Bronchial epithelial cell (primary cell): ENCODE measurements at regions not wholly inside any gene's neighbourhood (a gene's known extent, or its start where the extent isn't known, plus 50 kb on each side); places are given as distances from the start of the nearest gene placed in this dataset.

ENCODE experiments used
- DNase-seq: peaks from one replicate; pipeline ENCODE4 v3.0.0-alpha.2; 2010; ENCODE audit warnings: low read depth
- FAIRE-seq: peaks from 2 replicates; lab custom pipeline; 2011; peaks lifted over from hg19 to GRCh38; lab: Jason Lieb, UNC
- H3K27me3 ChIP-seq: 2 replicates; pipeline ENCODE4 v1.5.1; 2011; ENCODE audit warnings: low read length; ENCODE audit not compliant: control insufficient read depth, insufficient read depth
- H3K36me3 ChIP-seq: 2 replicates; pipeline ENCODE4 v1.5.1; 2011; ENCODE audit warnings: low read length; ENCODE audit not compliant: control insufficient read depth, insufficient read depth
- H3K4me3 ChIP-seq: 2 replicates; pipeline ENCODE4 v1.5.1; 2011; ENCODE audit warnings: mild to moderate bottlenecking, low read depth, low read length, control low read depth
- TF ChIP-seq, protein P1 (sequence below): IDR thresholded peaks from 2 replicates; pipeline ENCODE4 v1.5.1; 2011; ENCODE audit warnings: mild to moderate bottlenecking, moderate library complexity, low read length, control low read depth, inconsistent platforms; ENCODE audit not compliant: insufficient read depth, severe bottlenecking

DNA sequence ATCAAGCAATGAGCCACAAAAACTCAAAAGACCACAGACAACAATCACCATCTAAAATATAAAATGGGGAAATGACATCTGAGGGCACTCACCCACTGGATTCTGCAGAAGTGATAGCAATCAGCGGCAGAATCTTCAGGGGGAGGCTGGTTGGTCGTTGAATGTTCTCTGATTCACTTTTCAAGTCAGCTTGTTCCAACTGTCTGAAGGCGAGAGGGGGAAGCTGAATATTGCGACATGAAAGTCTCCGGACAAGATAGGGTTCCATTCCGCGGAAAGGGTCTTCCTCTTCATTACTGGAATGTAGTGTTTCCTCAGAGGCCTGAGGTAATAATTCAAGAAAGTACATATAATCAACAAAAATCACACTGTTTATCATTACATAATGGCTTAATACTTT is 94.9 kb upstream of the PDE4D start:
- no peaks in the 10 kb centered on the region for H3K36me3 ChIP-seq
- H3K27me3 ChIP-seq, result no peaks in the 10 kb centered on the region
- TF ChIP-seq, protein P1, sequence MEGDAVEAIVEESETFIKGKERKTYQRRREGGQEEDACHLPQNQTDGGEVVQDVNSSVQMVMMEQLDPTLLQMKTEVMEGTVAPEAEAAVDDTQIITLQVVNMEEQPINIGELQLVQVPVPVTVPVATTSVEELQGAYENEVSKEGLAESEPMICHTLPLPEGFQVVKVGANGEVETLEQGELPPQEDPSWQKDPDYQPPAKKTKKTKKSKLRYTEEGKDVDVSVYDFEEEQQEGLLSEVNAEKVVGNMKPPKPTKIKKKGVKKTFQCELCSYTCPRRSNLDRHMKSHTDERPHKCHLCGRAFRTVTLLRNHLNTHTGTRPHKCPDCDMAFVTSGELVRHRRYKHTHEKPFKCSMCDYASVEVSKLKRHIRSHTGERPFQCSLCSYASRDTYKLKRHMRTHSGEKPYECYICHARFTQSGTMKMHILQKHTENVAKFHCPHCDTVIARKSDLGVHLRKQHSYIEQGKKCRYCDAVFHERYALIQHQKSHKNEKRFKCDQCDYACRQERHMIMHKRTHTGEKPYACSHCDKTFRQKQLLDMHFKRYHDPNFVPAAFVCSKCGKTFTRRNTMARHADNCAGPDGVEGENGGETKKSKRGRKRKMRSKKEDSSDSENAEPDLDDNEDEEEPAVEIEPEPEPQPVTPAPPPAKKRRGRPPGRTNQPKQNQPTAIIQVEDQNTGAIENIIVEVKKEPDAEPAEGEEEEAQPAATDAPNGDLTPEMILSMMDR, result no peak
- DNase-seq (no peak), FAIRE-seq (no peak)
- H3K4me3 ChIP-seq, result no peak overlapping the region

DNA sequence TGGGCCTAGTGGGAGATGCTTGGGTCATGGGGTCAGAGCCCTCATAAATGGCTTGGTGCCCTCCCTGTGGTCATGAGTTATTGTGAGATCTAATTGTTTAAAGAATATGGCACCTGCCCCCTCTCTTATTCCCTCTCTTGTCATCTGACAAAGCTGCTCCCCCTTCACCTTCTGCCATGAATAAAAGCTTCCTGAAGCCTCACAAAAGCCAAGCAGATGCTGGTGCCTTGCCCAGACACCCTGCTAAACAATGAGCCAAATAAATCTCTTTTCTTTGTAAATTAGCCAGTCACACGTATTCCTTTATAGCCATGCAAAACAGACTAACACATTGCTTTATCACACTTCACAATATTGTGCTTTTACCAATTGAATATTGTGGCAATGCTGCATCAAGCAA is 82.8 kb upstream of the PDE4D start:
- H3K27me3 ChIP-seq, result no peaks in the 10 kb centered on the region
- TF ChIP-seq, protein P1, result no peak
- DNase-seq (no peak), FAIRE-seq (no peak)
- H3K4me3 ChIP-seq, result no peak overlapping the region
- H3K36me3 ChIP-seq, result no peaks in the 10 kb centered on the region

DNA sequence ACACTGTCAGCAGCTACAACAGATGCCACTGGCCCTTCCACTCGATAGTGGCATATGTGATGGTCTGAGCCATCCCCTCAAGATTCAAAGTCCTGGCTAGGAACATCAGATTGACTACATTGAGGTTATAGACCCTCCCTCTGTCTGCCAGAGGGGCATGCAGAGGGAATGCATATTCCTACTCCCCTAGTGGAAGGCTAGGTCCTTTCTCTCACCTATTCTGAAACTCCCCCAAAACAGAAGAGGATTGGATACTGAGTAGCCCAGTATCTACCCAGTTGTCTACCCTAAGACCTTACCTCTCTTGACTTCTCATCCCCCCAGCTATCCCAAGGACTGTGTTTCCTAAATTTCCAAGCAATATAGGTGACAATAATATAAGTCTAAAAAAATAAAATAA is 78.5 kb upstream of the PDE4D start:
- TF ChIP-seq, protein P1, result no peak
- FAIRE-seq, result no peak
- H3K36me3 ChIP-seq, result no peaks in the 10 kb centered on the region
- no peaks in the 10 kb centered on the region for H3K27me3 ChIP-seq
- no peak for DNase-seq
- H3K4me3 ChIP-seq, result no peak overlapping the region

DNA sequence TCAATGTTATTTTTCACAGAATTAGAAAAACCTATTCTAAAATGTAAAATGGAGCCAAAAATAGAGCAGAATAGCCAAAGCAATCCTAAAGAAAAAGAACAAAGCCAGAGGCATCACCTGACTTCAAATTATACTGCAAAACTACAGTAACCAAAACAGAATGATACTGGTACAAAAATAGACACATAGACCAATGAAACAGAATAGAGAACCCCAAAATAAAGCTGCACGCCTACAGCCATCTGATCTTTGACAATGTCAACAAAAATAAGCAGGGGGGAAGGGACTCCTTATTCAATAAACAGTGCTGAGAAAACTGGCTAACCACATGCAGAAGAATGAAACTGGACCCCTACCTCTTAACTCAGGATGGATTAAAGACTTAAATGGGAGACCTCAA is 65.8 kb upstream of the PDE4D start:
- FAIRE-seq, result no peak
- no peak for DNase-seq
- Histone ChIP-seq H3K27me3 (peaks cover 2% of the 10 kb centered on the region), H3K4me3 (no peak overlapping the region), H3K36me3 (no peaks in the 10 kb centered on the region)
- TF ChIP-seq, protein P1, result no peak

DNA sequence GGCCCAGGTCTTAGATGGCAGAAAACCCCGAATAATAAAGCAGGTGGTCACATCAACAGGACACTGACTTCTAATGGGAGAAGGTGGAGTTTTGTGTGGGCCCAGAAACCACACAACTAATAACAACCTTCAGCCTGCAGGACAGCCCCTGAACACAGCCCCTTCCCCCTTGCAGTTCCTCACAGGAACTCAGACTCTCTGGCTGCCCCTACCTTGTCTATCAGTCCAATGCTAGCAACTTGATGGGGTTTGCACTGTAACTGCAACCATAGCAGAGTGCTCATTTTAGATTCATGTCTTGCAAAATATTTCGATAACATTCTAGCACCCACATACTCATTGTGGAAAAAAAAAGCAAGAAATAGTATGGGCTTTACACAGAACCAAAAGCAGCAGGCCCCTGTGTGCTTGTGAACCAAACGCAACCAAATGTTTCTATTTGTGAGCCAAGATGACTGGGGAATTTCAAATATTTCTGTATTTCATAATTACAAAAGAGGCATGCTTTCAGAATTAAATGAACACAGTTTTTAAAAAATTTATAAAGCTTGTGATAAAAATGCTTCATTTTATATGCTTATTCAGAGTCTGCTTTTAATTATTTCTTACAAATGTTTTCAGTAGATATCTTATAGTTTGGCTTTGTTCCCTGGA is 62.7 kb upstream of the PDE4D start:
- peaks cover 2% of the 10 kb centered on the region for H3K27me3 ChIP-seq
- H3K36me3 ChIP-seq, result no peaks in the 10 kb centered on the region
- no peak overlapping the region for H3K4me3 ChIP-seq
- TF ChIP-seq, protein P1, result no peak
- no peak for FAIRE-seq
- no peak for DNase-seq

DNA sequence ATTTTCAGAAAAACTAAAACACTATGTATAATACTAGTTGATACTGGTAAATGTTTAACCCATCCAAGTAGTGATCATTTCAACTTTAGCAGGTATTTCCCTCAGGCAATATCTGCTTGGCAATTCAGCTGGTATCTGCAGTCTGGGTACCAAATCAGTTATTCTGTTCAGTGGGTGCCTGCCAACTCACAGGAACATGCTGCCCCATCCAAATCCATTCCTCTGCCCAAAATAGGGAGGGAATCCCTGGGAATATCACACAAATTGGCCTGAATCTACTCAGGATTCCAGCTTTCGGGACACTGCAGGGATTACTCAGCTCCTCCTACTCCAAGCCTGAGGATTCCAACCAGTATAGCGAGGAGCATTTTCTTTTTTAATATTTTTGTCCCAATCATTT is 61.7 kb upstream of the PDE4D start:
- H3K27me3 ChIP-seq, result peaks cover 2% of the 10 kb centered on the region
- DNase-seq, result no peak
- no peak overlapping the region for H3K4me3 ChIP-seq
- no peaks in the 10 kb centered on the region for H3K36me3 ChIP-seq
- TF ChIP-seq, protein P1, result no peak
- FAIRE-seq, result no peak
